GM18499 (cell line): ENCODE measurements at regions not wholly inside any gene's neighbourhood (a gene's known extent, or its start where the extent isn't known, plus 50 kb on each side); places are given as distances from the start of the nearest gene placed in this dataset.

Source experiments
- ATAC-seq: cut with Tn5 transposase; IDR thresholded peaks from one replicate; pipeline ENCODE4 v1.9.1; 2021; ENCODE audit warnings: moderate number of reproducible peaks; ENCODE audit not compliant: insufficient read depth, unreplicated experiment

DNA sequence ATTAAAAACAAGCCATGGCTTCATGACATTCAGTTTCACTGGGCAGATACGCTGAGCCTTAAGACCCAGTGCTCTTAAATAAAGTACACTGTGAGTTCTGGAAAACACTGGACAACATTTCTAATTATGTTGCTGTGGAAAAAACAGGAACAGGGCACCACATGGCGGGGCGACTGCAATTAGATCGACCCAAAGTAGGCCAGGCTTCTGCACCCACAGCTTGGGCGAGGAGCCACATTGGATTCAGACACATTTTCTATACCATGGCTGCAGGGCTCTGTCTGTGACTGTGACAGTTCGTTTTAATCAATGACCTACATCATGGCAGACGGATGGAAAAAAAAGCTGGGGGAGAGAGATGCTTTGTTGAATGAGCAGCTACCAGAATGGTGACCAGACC, 227.2 kb upstream of the HS6ST1 start:
- ATAC-seq, result no peak

DNA sequence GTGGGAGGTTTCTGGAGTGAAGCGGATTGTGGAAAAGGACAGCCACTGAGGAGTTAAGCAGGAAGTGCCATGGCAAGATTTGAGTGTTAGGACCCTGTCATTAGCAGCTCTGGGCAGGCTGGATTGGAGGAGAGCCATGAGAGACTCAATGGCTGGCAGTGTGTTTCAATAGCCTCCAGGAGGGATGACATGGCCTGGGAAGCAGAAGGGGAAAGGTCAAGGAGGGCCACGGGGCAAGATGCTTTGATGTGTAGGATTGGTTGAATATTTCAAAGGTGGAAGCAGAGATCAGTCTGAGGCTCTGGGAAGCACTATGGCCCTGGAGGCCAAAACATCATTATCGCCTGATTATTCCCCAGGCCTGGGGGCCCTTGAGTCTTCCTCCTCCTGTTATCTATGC, 229.0 kb upstream of the HS6ST1 start:
- ATAC-seq, result no peak

DNA sequence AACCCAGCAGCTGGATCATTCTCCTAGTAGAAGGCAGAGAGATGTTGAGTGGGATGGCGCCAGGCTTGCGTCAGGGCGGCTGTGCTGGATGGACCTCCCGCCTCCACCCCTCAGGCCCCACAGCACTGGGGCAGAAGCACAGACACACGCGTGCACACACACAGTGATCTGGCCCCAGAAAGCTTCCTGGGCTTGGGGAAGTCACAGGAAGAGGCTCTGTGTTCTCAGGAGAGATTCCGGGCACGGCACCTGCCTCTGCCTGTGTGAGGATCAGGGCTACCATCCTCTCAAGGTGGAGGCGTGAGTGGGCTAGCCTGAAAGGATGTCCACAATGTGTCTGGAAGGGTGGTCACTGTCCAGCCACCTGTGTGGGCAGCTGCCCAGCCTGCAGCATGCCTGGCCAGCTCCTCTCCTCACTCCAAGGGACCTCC, 229.8 kb upstream of the HS6ST1 start:
- no peak for ATAC-seq

DNA sequence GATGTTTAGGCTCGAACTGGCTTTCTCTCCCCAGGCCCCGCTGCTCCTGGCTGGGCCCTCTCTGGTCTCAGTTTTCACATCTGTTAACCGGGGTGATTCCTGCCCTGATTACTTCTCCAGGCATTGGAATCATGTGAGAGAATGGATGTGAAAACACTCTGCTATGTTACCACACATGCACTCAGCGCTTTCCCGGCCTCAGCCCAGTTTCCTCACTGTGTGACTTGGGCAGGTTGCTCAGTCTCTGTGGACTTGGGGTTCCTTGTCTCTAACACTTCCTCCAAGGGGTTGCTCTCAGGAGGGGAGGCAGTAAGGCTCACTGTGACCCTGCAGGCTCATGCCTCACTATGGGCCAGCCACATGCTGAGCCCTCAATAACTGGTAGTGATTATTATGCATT, 230.4 kb upstream of the HS6ST1 start:
- ATAC-seq, result no peak

DNA sequence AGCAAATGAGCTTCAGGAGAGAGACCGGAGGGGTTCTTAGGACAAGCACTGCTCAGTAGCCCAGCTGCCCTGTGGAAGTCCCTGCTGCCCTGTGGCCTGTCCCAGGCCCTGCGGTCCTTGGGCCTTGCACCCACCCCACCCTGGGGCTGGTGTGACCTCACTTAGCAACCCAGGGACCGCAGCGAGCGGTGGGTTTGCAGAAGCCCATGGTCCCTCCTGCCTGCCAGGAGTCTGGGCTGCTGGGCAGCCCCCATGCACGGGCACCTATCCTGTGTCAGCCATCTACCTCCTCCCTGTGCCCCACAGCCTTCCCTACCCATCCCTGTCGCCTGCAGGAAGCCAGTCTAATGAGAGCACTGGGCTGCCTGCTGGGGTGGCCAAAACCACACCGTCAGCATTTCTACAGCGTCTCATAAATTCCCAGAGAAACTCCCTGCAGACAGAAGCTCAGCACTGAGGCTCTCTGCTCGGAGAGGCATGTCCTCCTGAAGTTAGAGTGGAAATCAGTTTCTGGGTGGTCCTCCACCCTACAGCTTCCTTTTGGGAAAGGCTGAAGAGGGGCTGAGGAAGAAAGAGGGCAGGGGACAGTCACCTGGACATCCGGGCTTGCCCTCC, 231.1 kb upstream of the HS6ST1 start:
- ATAC-seq, result no peak

DNA sequence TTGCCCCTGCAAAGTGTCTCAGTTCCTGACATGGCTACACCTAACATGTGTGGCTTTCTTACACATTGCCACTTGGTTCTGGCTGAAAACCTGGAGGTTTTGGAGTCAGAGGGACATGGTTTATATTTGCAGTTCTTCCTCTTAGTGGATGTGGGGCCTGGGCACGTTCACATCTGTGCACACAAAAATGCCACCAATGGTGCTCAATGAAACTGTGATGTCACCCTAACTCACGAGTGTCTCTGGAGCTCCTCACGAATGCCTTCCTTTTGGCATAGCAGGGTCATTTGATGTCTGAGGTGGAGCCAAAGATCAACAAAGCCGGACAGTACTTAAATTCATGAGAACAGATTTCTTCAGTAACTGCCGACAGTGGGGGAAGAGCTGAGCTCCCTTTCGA, 231.7 kb upstream of the HS6ST1 start:
- no peak for ATAC-seq

DNA sequence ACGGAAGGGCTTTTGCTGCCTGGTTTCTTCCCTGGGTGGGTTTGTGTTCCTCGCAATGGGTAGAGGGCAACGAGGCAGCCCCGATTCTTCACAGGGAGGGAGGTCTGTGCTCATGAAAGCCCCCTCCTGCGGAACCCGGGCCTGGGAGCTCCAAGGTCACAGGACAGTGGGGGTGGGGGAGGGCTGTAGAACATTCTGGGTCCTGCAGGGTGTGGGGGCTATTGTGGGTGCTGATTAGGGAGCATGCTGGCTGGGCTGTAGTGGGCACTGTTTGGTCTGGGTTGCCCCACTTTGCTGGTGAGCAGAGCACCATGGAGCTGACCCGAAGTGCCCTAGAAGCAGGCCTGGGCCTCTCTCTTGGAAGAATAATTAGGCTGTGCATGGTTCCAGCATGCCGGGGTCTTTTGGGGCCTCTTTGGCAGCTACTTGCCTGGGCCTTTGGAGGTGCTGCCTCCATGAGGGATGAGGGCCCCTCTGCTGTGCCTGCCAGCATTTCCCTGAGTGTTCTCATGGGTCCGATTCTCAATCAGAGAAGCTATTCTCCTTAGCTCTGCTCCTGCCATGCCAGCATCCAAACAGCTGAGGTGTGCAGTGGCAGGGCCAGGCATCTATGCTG, 232.2 kb upstream of the HS6ST1 start:
- ATAC-seq, result no peak

DNA sequence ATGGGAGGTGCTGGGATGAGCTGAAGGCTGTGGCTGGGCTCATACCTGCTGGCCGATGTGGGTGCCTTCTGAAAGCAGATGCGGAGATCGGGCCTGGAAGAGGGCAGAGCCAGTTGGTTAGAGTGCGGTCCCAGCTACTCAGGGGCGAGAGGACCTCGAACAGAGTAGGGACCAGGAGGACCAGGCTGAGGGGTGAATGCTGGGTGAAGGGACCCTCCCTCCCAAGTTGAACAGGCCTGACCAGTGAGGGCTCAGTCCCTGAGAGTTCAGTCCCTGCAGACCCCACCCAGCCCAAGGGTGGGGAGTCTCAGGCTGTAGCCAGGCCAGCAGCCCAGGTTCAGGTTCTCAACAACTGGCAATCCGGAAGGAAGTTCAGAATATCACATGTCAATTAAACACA, 232.8 kb upstream of the HS6ST1 start:
- no peak for ATAC-seq

DNA sequence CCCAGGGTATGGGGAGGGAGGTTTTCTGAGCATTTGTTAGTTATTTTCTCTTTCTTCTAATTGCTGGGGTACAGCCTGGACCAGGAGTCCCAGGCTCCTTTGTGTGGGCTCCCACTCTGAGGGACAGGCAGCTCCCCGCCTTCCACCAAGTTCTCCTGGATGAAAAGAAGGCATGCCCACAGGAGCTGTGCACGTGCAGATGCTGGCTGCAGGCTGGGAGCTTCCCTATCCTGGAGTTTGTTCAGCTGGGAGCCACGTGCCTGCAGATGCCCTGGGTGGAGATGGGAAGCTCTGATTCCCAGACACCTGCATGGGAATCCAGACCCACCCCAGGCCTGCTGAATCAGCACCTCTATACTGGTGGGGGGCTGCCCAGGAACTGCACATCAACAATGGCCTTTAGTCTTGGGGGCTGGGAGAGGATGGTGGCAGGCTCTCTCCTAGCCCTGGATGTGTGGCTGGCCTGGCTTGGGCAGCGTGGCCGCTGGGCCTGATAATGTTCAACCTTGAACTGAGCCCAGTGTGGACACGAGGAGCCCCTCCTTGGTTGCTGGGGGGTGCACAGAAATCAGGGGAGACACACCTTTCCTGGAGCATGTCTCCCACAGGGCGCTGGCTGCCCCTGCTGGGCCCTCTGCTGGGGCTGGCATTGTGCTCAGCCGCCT, 233.6 kb upstream of the HS6ST1 start:
- ATAC-seq, result no peak

DNA sequence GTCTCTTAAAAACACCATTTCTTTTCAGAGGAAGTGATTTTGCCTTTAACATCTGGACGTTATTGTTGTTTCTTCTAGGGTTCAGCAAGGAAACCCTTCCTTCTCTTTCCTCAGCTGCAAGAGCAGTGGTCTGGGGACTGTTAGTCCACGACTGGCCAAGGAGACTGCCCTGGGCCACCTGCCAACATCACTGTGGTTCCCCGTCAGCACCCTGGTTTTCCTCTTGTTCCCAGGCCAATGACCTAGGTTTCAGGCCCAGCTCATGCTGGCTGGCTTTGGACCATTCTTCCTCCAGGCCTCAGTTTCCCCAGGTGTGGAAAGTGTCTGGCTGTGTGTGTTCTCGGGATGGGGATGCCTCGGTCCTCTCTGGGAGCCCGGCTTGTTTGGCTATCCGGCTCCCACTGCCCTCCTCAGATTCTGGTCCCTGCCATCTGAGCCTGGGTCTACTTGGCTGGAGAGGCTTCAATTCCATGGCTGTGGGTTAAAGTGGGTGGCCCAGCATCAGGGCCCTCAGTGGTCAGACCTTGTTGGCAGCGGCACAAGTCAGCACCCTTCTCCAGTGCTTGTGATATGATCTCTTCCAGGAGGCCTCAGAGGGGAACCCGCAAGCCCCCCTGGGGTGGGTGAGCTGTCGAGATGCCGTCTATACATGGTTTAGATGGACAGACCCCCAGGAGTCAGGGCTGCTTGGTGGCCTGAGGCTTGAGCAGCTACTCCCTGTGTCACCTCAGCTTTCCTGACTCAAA, 234.3 kb upstream of the HS6ST1 start:
- ATAC-seq, result no peak

DNA sequence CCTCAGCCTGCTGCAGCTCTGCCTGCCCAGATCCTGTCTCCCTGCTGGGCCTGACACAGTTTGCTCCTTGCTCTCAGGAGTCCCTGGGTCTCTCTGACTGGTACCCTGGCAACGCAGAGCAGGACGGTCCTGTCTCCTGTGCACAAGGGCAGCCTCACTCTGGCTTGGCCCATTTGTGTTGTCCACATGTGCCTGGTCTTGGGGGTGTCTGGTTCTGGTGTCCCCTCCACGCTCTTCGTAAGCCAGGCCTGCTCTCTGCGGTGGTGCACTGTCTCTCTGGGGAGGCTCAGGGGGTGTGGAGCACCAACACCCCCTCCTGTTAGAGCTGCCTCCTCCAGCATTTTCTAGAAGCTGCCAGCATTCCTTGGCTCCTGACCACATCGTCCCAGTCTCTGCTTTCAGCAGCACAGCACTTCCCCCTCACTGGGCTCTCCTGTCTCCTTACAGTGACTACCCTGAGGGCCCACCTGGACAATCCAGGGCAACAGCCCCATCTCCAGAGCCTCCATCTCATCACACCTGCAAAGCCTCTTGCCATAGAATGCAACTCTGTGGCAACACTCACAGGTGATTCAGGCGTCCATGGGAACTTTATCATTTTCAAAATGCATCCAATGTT, 235.6 kb upstream of the HS6ST1 start:
- no peak for ATAC-seq

DNA sequence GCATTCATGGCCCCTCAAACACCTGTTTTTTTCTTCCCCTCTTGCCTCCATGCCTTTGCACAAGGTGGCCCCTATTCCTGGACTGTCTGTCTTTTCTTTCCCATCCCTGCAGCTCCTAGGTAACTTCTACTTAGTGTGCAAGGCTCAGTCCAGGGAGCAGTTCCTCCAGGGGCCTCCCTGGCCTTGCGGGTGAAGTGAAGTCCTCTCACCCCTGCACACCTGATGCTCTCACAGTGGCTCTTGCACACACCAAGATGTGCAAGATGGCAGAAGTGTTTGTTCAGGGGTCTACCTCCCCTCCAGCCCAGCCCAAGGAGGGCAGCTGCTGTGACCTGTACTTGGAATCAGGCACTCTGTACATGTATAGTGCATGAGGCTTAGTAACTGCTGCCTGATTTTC, 236.8 kb upstream of the HS6ST1 start:
- ATAC-seq, result no peak

DNA sequence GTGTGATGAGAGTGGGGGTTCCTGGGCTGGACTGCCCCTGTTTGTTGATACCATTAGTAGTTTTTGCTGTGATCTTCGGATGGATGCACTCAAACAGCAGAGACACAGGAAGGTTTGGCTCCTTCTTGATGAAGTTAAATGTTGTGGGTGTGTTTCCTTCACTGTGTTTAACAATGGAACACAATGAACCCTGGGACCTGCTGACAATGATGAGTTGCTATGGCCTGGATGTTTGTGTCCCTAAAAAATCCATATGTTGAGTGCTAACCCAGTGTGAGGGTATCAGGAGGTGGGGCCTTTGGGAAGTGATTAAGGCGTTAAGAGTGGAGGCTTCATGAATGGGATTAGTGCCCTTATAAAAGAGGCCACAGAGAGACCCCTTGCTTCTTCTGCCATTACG, 237.4 kb upstream of the HS6ST1 start:
- ATAC-seq, result no peak

DNA sequence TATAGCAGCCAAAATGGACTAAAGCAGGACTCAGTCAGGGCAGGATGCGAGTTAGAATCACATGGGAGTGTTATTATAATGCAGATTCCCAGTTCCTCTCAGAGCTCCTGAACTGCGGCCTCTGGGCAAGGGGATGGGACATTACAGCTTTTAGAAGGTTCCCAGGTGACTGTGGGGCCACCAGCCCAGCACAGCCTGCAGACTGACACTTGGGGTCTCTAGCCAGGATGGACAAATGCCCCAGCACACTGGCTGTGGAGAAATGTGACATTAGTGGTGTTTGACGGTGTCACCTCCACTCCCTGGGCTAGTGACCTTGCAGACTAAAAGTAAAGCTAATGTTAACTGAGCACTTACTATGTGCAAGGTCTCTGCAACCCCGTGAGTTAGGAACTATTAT, 238.0 kb upstream of the HS6ST1 start:
- ATAC-seq, result no peak

DNA sequence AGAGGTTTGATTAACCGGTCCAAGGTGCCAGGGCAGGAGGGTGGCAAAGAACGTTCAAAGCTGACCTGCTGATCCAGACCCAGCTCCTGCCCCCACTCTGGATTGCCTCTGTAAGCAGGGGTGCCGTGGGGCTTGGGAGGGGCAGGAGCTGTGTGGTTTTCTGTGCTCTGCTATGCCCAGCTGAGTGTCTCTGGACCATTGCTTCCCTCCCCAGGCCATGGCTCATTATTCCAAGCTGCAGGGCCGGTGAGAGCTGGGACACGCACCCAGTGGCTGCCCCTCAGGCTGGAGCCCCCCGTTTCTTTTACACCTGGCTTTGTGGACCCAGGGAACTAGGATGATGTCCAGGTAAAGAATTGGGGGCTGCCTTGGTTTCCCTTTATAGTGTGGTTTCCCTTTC, 238.4 kb upstream of the HS6ST1 start:
- ATAC-seq, result no peak

DNA sequence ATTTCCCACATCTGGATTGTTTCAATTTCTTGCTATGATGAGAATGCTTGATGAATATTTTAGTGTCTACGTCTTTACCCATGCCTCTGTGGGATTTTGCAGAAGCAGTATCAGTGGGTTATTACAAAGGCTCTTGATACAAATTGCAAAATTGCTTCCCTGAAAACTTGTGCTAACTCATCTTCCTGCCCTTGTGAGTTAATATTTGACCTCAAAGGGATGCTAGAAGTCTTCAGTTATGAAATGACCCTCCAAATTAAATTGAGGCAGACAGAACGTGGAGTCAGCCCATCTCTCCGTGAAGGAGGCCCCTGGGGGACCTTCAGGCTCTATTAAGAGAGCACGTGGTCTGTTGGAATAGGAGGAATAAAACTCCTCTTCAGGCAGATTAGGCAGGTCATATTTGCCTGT, 239.2 kb upstream of the HS6ST1 start:
- ATAC-seq, result no peak

DNA sequence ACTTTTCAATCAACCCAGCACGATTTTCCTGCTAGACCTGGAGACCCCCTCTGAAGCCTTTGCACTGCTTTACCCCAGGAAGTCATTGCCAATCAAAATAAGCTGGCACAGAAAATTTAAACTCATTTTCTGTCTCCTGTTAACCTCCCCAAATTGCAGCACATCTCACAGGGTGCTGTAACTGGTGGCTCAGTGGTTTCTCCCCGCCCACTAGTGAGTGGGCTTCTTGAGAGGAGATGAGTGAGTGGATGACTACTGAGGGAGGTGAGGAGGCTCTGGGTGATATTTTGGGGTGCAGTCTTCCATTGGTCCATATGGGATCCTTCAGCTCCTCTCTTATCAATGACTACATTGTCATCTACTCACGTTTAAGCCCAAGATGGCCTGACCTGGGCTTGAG, 239.8 kb upstream of the HS6ST1 start:
- no peak for ATAC-seq

DNA sequence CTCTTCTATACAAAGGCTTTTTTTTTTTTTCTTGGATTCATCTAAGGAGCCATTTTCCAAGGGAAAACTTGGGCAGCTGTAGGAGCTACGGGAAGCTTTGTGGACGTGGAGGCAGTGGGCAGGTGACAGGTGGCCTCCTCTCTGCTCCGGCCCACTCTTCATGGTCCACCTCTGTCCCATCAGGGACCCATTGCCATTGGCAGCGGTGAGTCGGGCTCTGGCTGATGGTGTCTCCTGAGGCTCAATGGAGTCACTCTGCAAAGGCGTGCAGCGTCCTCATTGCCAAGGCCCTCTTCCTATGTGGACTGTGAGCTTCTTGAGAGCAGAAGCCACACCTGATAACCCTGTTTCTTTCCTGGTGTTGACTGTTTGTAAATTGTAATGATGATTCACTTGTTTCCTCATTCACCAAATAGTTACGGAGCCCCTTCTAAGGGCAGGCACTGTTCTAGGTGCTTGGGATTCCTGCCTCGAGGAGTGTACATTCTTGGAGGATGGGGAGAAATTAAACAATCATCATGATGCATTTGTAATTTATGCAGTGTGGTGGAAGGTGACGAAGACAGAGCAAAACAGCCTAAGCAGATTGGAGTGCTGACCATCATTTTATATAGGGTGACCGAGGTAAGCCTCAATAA, 240.3 kb upstream of the HS6ST1 start:
- ATAC-seq, result no peak

DNA sequence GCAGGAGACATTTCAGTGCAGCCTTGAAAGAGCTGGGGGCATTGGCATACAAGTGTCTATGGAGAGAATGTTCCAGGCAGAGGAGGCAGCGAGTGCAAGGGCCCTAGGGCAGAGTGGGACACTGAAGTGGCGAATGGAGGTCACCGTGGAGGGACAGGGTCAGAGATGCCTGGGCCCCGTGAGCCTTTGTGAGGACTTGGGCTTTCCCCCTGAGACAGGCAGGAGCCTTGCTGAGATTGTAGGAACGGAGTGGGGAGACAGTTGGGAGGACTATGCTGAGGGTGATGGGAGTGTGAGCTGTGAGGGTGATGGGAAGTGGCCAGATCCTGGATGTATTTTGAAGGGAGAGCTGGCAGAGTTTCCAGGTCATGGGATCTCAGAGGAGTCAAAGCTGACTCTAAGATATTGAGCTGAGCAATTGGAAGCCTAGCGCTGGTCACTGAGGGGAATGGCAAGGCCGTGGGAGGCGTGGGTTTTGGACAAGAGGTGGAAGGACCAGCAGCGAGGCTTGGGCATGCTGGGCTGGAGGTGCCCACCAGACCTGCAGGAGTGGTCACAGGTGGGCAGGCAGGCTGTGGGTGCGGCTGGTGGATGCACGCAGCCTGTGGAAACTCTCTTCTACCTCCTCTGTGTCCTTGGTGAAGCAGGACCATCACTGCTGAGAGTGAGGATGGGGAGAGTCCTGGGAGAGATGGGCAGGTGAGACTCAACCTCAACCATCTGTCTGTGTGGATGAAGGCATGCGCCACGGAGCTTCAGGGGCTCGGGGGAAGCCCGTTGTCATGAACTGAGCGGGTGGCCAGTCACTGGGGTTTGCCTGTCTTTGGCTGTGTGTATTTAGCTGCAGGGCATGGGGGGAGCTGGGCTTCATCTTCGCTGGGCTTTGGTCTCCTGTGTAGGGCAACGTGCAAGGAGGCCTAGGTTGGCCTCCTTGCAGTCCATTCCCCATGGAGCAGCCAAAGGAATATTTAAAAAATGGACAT, 241.2 kb upstream of the HS6ST1 start:
- no peak for ATAC-seq
